Progenitor cell of endocrine pancreas (in vitro differentiated cells): ENCODE measurements at regions not wholly inside any gene's neighbourhood (a gene's known extent, or its start where the extent isn't known, plus 50 kb on each side); places are given as distances from the start of the nearest gene placed in this dataset.

Experiments used
- DNase-seq: peaks from one replicate; pipeline ENCODE4 v3.0.0; 2021; ENCODE audit warnings: low spot score; ENCODE audit not compliant: unreplicated experiment
- H3K27ac Mint-ChIP-seq: 2 replicates; pipeline ENCODE4 v1.8.0; 2021; ENCODE audit warnings: mild to moderate bottlenecking, moderate library complexity, mixed read lengths
- H3K27me3 Mint-ChIP-seq: 2 replicates; pipeline ENCODE4 v1.8.0; 2021; ENCODE audit warnings: mixed read lengths
- H3K36me3 Mint-ChIP-seq: 2 replicates; pipeline ENCODE4 v1.8.0; 2022; ENCODE audit warnings: mixed read lengths; ENCODE audit not compliant: insufficient read depth
- H3K4me1 Mint-ChIP-seq: 2 replicates; pipeline ENCODE4 v1.8.0; 2021; ENCODE audit warnings: low read depth, mixed read lengths
- H3K4me3 Mint-ChIP-seq: 2 replicates; pipeline ENCODE4 v1.8.0; 2021; ENCODE audit warnings: low read depth, mild to moderate bottlenecking, moderate library complexity, mixed read lengths
- H3K9me3 Mint-ChIP-seq: 2 replicates; pipeline ENCODE4 v1.8.0; 2021; ENCODE audit warnings: low read depth, mixed read lengths
- TF ChIP-seq, protein P1 (sequence below): fragments of 200-600 bp; sonication (generic); IDR thresholded peaks from one replicate; pipeline ENCODE4 v1.5.0; 2021; ENCODE audit warnings: antibody characterized with exemption, mild to moderate bottlenecking; ENCODE audit not compliant: unreplicated experiment

DNA sequence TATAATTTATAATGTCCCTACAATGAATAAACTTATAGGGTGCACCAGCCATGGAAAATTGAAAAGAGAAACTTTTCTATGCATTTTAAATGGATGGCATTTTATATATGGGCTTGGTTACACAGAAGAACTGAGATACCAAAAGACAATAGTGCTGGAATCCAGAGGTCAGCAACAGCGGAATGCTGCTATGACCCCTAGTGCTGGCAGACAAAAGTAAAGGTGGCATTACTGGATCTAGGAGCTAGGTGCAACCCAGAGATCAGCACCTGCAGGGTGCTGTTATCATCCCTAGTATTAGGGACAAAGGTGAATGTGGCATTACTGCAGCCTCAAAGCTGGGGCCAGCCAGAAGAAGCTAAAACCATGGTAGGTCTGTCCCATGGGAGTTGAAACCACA is 392.7 kb upstream of the ST6GAL2 start:
- TF ChIP-seq, protein P1, sequence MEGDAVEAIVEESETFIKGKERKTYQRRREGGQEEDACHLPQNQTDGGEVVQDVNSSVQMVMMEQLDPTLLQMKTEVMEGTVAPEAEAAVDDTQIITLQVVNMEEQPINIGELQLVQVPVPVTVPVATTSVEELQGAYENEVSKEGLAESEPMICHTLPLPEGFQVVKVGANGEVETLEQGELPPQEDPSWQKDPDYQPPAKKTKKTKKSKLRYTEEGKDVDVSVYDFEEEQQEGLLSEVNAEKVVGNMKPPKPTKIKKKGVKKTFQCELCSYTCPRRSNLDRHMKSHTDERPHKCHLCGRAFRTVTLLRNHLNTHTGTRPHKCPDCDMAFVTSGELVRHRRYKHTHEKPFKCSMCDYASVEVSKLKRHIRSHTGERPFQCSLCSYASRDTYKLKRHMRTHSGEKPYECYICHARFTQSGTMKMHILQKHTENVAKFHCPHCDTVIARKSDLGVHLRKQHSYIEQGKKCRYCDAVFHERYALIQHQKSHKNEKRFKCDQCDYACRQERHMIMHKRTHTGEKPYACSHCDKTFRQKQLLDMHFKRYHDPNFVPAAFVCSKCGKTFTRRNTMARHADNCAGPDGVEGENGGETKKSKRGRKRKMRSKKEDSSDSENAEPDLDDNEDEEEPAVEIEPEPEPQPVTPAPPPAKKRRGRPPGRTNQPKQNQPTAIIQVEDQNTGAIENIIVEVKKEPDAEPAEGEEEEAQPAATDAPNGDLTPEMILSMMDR: no peak
- Mint-ChIP-seq H3K9me3 (no peaks in the 10 kb centered on the region), H3K27me3 (peaks cover 2% of the 10 kb centered on the region), H3K4me1 (peaks cover 2% of the 10 kb centered on the region), H3K36me3 (no peaks in the 10 kb centered on the region), H3K4me3 (no peak overlapping the region), H3K27ac (no peak overlapping the region)
- no peak for DNase-seq

DNA sequence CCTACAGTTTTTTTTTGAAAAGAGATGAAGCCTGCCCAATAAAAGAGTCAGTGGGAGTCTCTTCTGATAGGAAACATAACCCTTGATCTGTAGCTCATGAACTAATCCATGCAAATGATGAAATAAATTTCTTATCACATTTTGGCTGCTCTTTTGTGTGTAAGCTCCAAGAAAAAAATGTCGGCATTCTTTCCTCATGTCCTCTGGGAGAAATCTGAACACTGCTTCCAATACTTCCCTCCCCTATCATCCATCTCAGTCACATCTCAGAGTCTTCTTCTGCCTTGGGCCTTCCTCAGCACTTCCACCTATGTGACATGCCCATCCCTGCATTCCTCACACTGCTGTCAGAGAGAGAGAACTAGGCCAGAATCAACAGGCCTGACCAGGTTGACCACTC is 395.7 kb upstream of the ST6GAL2 start:
- no peak for DNase-seq
- Mint-ChIP-seq H3K27me3 (no peaks in the 10 kb centered on the region), H3K36me3 (no peaks in the 10 kb centered on the region), H3K9me3 (no peaks in the 10 kb centered on the region), H3K4me1 (peaks cover 2% of the 10 kb centered on the region), H3K4me3 (no peak overlapping the region), H3K27ac (no peak overlapping the region)
- TF ChIP-seq, protein P1: no peak

DNA sequence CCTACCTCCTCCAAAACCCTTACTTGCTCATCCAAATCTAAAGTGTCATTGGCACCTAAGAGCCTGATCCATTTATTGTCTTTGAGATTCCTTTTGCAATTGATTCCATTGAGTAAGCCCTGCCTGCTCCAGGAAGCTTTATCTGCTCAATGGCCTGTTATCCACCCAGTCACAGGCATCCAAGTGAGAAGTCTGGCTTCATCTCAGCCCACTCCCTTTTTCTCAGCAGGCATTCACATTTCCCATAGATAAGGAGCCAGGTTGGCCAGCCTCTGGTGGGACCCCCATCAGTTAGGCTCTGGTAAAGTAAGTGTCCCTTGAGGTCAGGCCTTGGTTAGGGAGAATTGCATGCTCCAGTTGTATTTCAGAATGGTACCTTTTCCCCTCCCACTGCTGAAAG is 396.2 kb upstream of the ST6GAL2 start:
- Mint-ChIP-seq H3K36me3 (no peaks in the 10 kb centered on the region), H3K27me3 (no peaks in the 10 kb centered on the region), H3K9me3 (no peaks in the 10 kb centered on the region), H3K4me3 (no peak overlapping the region), H3K4me1 (peaks cover 2% of the 10 kb centered on the region), H3K27ac (no peak overlapping the region)
- TF ChIP-seq, protein P1: no peak
- no peak for DNase-seq

DNA sequence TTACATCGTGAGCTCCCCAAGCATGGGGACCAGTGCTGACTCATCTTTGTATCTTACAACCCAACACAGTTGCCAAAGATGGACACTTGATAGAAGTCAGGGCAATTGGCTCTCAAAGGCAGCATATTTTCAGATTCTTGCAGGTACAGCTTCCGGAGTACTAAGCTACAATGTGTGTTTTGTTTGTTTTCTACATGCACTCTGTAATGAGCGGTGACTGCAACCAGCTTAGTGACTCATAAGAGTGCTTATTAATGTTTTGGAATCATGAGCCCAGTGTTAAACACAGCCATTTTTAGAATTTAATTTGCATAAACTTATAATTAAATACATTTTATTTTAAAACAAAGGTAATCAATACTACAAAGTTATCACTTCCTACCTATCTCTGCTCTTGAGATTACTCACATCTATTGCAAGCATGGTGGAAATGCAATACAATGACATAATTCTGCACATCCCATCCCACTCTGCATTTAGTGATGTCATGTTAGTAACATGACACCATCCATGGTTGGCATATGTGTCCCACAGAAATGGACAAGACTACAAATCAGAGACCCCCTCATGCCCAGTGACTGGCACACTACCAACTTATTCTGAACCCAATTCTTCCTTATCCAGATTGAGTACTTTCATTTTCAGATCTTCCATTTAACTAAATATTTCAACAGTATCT is 399.8 kb upstream of the ST6GAL2 start:
- Mint-ChIP-seq H3K27ac (no peak overlapping the region), H3K27me3 (no peaks in the 10 kb centered on the region), H3K9me3 (no peaks in the 10 kb centered on the region), H3K4me1 (no peaks in the 10 kb centered on the region), H3K36me3 (no peaks in the 10 kb centered on the region), H3K4me3 (no peak overlapping the region)
- no peak for DNase-seq
- TF ChIP-seq, protein P1: no peak

DNA sequence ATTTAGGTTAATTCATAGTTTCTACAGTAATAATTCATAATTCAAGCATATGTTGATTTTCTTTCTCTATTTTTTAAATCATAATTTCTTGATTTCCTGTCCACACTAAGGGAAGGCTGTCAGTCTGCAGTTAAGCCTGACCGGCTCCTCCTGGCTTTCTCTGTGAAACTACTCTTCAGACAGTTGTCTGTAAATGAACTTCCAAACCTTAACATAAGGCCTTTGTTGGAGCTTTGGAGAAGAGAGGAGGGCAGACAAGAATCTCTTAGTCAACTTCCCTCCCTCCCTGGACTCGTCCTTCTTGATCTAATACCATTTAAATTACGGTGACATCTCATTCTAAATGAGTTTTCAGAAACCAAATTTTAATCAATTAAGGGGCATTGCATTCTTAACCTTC is 404.1 kb upstream of the ST6GAL2 start:
- peaks cover 5% of the 10 kb centered on the region for H3K9me3 Mint-ChIP-seq
- DNase-seq: no peak
- no peaks in the 10 kb centered on the region for H3K4me1 Mint-ChIP-seq
- H3K4me3 Mint-ChIP-seq: no peak overlapping the region
- H3K27me3 Mint-ChIP-seq: no peaks in the 10 kb centered on the region
- no peaks in the 10 kb centered on the region for H3K36me3 Mint-ChIP-seq
- TF ChIP-seq, protein P1: no peak
- no peak overlapping the region for H3K27ac Mint-ChIP-seq
